Choroid plexus epithelial cell (primary cell): ENCODE measurements at regions not wholly inside any gene's neighbourhood (a gene's known extent, or its start where the extent isn't known, plus 50 kb on each side); places are given as distances from the start of the nearest gene placed in this dataset.

ENCODE experiments used
- DNase-seq: peaks from one replicate; pipeline ENCODE4 v3.0.0-alpha.2; 2010; ENCODE audit warnings: low read depth
- H3K4me3 ChIP-seq: 2 replicates; pipeline ENCODE4 v1.5.1; 2011; ENCODE audit warnings: low read depth, mild to moderate bottlenecking, control low read depth, low read length, moderate library complexity
- TF ChIP-seq, protein P1 (sequence below): conservative IDR thresholded peaks from 2 replicates; pipeline ENCODE4 v1.5.1; 2011; ENCODE audit warnings: low read depth, mild to moderate bottlenecking, control low read depth, inconsistent platforms, low read length, moderate library complexity

- no peak for DNase-seq
- no peak overlapping the region for H3K4me3 ChIP-seq
- TF ChIP-seq, protein P1, sequence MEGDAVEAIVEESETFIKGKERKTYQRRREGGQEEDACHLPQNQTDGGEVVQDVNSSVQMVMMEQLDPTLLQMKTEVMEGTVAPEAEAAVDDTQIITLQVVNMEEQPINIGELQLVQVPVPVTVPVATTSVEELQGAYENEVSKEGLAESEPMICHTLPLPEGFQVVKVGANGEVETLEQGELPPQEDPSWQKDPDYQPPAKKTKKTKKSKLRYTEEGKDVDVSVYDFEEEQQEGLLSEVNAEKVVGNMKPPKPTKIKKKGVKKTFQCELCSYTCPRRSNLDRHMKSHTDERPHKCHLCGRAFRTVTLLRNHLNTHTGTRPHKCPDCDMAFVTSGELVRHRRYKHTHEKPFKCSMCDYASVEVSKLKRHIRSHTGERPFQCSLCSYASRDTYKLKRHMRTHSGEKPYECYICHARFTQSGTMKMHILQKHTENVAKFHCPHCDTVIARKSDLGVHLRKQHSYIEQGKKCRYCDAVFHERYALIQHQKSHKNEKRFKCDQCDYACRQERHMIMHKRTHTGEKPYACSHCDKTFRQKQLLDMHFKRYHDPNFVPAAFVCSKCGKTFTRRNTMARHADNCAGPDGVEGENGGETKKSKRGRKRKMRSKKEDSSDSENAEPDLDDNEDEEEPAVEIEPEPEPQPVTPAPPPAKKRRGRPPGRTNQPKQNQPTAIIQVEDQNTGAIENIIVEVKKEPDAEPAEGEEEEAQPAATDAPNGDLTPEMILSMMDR = no peak
These were observed 57.9 kb downstream of the PYDC2 start for GRCh38 chr3:191518861-191519260.

DNA sequence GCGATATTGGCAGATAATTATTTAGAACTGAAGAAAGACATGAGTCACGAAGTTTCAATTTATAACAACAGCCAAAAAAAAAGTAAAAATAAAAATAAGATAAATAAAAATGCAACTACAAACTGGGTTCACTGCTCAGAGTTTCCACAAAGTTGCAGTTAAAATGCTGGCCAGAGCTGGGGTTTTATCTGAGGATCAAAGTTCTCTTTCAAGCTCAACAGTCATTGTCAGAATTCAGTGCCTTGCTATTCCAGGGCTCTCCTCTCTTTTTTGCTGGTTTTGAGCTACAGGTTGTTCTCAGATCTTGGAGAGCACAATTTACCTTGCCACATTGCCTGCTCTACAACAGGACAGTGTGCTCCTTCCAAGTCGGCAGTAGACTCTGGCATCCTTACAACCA, 60.1 kb downstream of the PYDC2 start:
- no peak overlapping the region for H3K4me3 ChIP-seq
- TF ChIP-seq, protein P1 = no peak
- DNase-seq = no peak

DNA sequence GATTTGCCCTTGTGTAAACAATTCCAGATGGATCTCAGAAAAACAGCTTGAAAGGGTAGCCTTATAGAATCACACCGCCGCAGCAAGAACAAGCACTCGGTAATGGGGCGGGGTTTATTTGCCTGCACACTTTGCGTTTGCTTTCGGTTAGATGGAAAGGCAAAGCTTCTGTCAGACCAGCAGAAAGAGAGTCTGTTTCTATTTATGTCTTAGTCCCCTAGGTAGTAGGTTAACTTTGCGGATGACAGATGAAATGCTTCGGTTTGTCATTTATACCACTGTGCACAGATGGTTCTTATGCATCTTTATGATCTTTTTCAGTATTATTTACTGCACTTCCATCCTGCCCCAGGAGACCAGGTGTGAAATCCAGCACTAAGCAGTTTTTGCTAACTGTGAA, 62.2 kb downstream of the PYDC2 start:
- no peak overlapping the region for H3K4me3 ChIP-seq
- DNase-seq = no peak

GRCh38 chr3:191528589-191528988, 67.6 kb downstream of the PYDC2 start:
- H3K4me3 ChIP-seq = no peak overlapping the region
- TF ChIP-seq, protein P1 = no peak
- DNase-seq = no peak

More for the DNA sequence above, 62.2 kb downstream of the PYDC2 start:
- TF ChIP-seq, protein P1 = no peak

GRCh38 chr3:191529992-191530391, 69.0 kb downstream of the PYDC2 start:
- TF ChIP-seq, protein P1 = no peak
- DNase-seq = no peak
- H3K4me3 ChIP-seq = no peak overlapping the region

- DNase-seq = no peak
- H3K4me3 ChIP-seq = no peak overlapping the region
- TF ChIP-seq, protein P1 = no peak
These were observed 70.5 kb downstream of the PYDC2 start for GRCh38 chr3:191531434-191531972.

DNA sequence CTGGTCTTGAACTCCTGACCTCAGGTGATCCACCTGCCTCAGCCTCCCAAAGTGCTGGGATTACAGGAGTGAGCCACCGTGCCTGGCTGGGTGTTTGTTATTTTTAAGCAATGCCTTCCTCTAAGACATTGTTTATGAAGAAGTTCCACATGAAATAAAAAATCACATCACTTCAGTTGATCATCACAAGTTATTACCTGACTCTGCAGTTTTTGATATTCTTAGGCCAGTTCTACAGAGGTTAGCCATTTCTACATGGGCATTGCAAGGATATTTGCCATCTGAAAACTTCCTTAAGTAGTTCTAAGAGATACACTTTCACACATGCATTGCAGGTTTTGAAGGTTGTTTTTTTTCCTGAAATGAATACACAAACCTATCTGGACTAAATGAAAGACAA, 82.1 kb downstream of the PYDC2 start:
- TF ChIP-seq, protein P1 = no peak
- no peak for DNase-seq
- no peak overlapping the region for H3K4me3 ChIP-seq
